GM04503 (cell line): ENCODE measurements at regions not wholly inside any gene's neighbourhood (a gene's known extent, or its start where the extent isn't known, plus 50 kb on each side); places are given as distances from the start of the nearest gene placed in this dataset.

ENCODE experiments used
- DNase-seq: peaks from one replicate; pipeline ENCODE4 v3.0.0-alpha.2; 2012; ENCODE audit warnings: low read depth

DNA sequence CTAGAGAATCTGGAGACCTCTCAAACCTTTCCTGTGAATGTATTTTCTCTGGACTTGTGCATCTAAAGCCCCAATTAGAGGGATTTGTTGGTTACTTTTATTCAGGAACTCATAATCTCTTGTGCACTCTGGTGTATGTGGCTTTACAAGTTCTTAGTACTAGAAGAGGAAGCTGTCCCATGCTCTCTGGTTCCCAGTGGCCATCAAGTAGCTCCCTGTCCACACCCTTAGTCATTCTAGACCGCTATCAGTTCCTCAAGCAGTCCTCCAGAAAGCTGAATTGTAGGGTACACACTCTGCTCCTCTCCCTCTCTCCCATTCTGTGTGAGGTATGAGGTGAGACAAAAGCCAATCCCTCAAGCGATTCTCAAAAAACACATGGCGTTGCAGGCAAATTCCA lies 470.3 kb downstream of the PTPRC start:
- no peak for DNase-seq

DNA sequence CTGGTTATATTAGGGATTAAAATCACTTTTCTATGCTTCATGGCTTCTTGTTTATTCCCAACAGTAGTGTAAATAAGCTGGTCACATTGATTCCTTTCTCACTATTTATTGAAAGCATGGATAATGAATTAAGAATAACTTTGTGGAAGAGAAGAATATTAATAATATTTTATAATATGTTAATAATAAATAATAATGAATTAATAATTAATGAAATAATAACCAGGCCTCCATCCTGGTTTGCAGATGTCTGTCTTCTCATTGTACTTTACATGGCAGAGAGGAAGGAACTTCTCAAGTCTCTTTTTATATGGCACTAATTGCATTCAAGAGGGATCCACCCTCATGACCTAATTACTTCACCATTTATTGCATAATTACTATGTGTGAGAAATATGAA lies 473.5 kb downstream of the PTPRC start:
- DNase-seq, result no peak

DNA sequence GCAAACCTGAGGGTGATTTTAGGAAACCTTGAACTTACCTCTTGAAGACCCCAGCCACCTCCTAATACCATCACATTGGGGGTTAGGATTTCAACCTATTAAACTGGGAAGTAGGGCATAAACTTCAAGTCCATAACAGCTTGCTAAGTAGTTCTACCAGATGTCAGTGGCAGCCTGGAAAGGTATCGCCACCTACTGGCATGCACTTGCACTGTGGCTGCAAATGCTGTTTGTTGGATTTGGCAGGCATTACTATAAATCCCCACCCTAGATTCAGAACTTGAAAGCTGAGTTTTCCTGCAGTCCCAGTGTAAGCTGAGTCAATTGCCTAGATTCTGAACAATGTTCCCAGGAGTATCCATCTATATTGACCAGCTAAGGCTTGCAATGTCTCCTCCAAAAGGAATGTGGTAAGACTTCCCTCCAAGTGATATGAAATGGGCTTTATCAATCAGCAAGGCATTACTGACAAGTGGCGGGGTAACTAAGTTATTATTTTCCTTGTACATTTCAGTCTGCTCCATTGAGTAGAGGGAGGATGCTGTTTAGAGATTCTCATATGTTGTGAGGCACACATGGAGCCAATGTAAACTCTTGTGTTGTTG lies 474.5 kb downstream of the PTPRC start:
- peak; percentile 11 for DNase-seq

DNA sequence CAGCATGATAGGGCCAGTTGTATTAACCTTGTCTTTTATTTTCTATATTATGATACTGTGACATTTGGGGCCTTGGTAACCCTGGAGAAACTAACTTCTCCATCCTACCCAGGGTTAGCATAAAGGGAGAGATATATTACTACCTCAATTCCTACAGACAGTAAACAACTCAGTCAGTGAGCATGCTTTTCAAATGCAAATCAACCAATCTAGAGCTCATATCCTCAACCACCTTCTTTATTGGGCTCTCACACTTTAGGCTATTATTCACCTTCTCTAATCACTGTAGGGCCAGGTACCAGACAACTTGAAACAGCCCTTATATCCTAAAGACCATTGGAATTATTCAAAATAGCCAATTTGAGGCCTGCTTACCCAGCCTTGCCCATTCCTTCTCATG lies 477.6 kb downstream of the PTPRC start:
- no peak for DNase-seq

DNA sequence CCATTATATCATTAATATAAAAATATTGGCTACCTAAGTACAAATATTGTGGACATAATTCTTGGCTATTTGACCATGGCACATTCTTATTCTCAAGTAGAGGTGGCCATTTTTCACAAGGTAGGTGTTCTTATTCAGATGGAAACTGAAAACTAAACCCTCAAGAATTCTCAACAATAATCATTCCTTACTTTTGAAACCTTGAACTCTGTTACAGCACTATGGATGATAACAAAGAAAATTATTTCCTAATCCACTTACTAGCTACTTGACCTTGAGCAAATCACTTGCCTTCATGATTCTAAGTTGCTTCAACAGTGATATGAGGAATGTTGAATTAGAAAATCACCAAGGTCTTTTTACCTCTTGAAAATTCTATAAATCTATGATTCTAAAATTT lies 482.2 kb downstream of the PTPRC start:
- no peak for DNase-seq

DNA sequence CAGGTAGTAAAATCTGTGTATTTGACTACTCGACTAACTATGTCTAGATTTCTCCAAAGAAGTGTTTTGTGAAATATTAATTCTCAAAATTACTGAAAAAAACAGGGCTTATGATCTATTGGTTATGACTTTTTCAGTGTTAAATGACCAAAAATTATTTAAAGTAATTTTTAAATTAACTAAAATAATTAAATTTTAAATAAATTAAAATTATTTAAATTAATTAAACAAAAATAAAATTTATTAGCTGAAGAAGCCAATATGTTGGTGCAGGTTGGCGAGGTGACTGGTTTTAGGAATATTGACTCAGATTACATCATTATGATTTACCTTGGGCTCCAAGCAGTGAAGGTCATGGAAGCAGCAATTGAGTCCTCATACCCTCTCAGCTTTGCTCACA lies 483.2 kb downstream of the PTPRC start:
- no peak for DNase-seq

DNA sequence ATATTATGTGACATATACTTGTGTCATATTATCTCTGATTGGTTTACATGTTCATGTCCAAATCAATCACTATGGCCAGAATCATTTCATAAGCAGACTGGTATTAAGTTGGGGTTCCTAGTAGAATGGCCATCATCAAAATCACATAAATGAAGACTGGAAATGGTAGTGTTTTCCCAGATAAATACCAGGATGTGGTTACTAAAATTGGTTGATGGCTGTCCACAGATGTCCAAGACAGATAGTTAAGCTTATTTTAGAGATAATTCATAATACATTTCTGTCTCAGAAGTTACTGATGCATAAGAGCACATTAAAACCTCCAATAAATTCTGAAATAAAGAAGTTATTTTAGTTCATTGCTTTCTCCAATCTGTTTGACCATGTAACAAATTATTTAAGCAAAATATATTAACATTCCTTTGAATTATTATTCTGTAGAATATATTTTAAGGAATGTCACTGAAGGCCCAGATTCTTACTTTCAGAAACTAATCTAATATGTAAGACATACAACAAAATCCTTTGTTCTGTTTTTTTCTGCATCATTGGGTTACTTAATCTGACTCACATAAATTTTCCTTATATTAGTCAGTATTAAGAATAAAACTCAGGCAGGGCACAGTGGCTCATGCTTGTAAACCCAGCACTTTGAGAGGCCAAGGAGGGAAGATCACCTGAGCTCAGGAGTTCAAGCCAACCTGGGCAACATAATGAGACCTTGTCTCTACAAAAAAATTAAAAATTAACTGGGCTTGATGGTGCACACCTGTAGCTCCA lies 483.9 kb downstream of the PTPRC start:
- DNase-seq, result peak; percentile 5

DNA sequence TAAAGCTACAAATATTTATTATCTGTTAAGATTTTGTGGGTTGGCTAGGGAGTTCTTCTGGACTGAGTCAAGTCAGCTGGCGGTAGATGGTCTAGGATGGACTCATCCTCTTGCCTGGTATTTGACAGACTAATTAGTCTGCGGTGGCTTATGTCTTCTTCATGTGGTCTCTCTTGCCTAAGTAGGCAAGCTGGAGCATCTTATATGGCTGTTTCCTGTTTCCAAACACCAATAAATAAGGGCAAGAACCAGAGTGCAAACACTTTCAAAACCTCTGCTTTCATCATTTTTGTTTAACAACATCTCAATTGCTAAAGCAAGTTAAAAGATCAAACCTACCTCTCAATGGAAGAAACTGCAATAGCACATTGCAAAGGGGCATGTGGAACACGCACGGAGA lies 484.8 kb downstream of the PTPRC start:
- DNase-seq, result peak; percentile 90

DNA sequence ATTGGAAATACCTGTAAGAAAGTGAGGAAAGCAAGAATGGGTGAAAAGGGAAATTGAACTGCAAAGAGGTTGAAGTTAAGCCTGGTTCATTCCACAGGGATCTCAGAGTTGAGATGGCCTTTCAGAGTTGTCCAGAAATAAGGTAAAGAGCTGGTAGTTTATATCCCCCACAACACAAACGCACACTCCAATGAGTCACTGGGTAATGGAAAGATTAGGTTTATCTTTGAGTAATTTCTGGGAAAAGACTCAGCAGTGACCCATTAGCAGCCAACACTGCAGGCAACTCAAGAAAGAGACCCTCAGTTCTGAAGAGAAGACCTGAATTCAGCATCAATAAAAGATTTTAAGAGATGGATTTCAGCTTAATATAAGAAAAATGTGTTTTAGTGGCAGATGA lies 485.5 kb downstream of the PTPRC start:
- no peak for DNase-seq

DNA sequence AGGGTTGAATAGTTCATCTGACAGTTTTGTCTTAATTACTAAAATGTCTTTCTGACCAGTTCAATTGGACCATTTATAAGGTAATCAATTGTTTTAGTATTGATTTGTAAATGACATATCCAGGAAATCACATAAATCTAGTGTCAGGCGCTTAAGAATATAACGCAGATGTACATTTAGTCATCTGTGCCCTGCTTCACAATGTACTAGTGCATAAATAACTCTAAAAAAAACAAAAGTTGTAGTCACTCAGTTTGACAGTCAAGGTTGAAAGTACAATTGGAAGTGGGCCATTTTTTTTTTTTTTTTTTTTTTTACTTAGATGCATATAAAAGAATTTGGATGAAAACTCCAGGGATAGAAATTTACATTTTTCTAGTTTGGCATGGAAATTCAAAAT lies 490.4 kb downstream of the PTPRC start:
- no peak for DNase-seq

DNA sequence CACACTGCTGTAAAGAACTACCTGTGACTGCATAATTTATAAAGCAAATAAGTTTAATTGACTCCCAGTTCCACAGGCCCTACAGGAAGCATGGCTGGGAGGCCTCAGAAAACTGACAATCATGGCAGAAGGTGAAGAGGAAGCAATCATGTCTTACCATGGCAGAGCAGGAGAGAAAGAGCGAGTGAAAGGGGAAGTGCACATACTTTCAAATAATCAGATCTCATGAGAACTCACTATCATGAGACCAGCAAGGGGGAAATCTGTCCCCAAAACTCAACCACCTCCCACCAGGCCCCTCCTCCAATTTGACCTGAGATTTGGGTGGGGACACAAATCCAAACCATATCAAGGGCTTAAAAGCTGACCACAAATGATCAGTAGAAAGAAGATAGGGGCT lies 493.2 kb downstream of the PTPRC start:
- DNase-seq, result no peak

DNA sequence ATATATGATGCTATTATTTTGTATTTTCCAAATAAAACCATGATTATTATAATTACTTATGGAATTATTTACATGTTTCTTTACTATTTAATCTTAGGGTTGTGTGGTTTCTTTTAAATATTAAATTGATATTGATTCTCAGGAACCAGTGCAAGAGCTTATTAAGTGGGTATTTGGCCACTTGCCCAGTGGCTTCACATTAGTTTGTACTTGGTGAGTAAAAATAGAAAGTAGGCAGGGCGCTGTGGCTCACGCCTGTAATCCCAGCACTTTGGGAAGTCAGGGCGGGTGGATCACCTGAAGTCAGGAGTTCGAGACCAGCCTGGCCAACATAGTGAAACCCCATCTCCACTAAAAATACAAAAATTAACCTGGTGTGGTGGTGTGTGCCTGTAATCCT lies 497.1 kb downstream of the PTPRC start:
- DNase-seq, result no peak

DNA sequence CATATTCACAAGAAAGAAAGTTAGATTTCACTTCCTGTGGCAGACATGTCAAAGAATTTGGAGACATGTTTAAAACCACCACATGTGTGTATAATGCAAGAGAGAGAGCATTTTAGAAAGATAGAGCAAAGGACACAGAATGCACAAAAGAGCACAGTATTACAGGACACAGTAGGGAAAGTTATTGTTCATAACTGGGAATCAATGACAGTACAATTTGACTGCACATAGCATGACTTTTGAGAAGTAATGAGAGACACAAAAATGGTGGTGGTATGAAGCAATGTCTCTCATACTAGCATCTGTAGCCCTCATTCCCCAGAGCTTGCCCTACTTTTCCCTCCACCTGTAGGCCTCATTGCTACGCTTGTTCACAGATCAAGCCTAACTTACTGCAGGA lies 499.2 kb downstream of the PTPRC start:
- no peak for DNase-seq

DNA sequence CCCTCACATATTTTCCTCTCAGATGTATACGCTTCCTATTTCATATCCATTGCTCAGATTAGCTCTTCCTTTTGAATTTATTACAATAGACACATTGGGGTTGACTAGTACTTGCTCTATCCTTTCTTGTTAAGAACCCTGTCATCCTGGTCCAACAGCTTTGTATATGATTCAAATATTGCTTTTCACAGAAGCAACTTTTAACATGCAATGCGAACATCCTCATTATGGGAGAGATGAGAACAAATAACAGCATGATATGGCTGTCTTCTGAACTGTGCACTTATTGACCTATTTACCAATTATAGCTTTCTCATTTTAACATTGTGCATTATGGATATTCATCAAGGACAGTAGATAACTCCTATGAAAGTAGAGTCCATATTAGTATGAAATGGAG lies 510.8 kb downstream of the PTPRC start:
- no peak for DNase-seq

DNA sequence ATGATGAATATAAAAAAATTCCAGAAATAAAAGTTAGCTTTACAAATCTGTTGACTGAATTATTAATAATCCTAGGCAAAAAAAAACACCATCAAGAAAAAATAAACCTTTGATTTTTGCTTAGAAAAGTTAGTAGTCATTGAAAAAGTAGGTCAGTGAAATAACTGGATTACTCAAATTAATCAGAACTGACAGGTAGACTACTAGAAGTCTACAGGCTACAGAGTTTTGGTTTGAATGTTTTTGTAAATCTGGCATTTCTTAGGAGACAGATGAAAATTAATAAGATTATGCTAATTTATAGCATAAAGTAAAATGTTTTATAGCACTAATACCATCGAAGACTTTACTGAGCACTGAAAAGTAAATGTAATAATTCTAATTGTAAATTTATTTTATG lies 511.9 kb downstream of the PTPRC start:
- DNase-seq, result no peak

DNA sequence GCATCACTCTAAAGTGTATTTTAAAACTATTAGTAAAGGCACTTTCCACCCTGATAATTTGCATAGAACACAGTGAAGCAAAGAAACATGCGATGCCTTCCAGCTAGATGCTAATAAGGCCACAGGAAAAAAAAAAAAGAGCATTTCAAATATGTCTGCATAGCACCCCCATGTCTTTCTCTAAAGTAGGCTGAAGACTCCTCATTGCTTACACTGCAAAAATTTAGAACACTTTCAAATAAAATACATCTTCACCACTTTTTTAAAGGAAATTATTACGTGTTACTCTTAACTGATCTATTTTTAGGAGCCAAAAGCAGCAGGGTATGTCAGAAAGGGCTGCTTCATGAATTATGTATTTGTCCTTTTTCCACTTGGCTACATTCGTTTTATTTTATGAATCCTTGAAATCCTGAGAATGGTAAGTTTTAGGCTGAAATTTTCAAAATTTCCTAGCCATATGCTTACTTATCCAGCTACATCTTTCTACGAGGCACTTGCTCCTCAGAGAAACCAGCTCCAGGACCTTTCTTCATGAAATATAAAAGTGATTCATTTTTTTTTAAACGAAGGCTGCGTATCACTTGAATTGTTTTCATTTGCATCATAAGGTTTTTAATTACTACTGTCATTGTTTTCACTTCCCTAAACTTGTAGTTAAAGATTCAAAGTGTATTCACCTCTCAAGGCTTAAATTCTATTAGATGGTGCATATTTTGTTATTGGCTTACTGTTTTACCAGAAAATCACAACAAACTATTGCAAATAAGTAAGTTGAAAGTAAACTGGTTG lies 513.0 kb downstream of the PTPRC start:
- DNase-seq, result no peak

DNA sequence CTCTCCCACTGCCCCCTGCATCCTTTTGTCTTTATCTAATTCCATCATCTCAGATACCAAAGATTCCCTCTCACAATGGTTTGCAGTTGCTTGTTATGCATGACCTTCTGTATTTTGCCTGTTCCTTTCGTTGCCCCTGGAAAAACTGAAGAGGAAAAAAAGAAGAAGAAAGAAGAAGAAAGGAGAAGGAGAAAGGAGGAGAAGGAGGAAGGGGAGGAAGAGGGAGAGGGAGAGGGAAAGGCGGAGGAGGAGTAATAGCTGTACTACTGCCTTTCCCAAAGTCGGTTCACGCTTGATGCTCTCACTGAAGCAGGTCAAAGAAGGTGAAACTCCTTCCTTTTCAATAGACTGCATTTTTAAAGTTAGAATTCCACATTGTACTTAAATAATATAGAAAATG lies 513.8 kb downstream of the PTPRC start:
- no peak for DNase-seq

DNA sequence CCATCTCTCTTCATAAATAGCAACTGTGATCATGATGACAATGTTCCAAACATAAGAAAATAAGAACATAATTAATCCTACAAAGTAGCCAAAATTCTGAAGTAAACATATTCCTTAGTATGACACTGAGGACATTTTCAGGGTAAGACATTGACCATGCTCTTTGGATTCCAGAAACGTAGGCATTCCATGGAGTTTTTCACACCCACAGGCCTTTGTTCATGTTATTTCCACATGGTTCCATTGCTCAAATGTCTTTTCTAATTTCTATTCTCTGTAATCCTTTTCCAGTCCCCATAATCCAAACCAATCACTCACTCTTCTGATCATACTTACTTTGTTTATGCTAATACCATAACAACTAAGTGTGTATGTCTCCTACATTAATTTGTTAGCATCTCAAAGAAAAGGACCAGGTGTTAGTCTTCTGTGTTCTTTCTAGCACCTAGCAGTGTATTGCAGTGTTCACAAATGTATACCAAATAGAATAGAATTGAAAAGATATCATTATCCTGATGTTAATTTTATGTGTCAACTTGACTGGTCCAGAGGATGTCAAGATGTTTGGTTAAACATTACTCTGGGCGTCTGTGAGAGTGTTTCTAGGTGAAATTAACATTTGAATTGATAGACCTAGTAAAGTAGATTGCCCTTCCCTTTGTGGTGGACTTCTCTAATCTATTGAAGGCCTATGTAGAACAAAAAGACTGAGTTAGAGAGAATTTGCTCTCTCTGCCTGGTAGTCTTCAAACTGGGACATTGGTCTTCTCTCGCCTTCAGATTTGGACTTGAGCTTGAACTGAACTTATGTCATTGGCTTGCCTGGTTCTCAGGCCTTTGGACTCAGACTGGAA lies 516.6 kb downstream of the PTPRC start:
- no peak for DNase-seq

DNA sequence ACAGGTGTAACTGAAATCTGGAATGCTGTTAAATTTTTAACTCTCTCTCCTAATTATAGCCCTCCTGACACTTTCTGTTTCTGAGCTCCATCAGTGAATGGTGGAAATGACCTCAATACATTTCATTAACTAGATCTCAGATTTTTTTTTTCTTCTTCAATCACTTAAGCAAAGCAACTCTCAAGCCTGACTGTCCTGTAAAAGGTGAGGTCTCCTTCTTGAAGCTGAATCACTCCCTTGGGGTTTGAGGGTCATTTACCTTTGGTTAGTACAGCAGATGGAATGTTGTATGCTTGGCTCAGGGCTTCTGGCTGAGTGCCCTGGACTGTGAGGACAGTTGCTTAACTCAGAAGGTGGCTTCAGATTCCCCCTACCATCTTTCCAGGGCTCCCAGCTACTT lies 518.7 kb downstream of the PTPRC start:
- no peak for DNase-seq

DNA sequence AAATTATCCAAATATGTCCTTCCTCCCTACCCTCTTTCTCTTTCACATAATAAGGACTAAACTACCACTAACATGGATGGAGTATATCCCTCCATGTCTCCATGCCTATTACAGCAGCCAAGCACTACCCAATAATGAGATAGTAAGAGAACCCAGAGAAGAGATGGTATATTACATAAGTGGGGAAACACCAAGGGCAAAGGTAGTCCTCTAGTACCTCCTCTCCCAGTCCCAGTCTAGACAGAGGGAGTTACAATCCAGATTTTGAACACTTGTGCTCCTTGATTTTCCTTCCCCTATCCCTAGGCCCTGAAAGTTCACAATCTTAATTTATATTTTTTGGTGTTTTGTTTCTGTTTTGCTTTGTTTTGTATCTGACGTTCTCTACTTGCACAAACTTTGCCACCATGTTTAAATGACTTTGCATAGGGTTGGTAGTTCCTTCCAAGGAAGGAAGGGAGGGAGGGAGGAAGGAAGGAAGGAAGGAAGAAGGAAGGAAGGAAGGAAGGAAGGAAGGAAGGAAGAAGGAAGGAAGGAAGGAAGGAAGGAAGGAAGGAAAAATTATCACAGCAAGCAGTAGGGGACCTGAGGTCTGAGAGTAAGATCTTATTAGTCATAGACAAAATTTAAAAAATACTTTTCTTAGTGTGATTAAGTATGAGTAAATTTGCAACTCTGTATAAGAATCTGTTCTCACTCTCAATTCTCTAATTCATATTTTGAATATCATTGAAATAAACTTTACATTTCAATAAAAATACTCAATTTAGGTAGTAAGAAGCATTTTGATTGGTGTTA lies 521.9 kb downstream of the PTPRC start:
- no peak for DNase-seq

DNA sequence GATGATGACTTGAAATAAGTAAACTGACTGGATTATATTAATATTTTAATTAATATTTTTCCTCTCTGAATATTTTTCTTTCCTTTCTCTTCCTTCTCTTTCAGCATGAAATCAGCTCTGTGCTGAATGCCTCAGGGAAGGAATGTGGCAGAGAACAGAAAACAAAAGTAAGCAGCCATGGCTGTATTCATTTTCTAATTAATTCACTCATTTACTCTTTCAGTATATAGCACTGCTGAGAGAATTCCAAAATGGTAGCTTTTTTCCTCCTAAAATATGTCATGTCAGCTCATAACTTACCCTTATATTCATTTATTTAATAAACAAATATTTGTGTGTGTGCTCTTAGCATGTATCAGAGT lies 522.5 kb downstream of the PTPRC start:
- DNase-seq, result no peak
